Cardiac fibroblast (primary cell): ENCODE measurements at regions not wholly inside any gene's neighbourhood (a gene's known extent, or its start where the extent isn't known, plus 50 kb on each side); places are given as distances from the start of the nearest gene placed in this dataset.

Source experiments
- DNase-seq, 2 donors: peaks; one replicate each; pipeline versions ENCODE4 v3.0.0 to v3.0.0-alpha.2; 2010; ENCODE audit warnings: low read depth in 2 of 2
- H3K4me3 ChIP-seq, 2 donors: replicated peaks in 1 of 2; 1 replicate in 1 of 2; 2 replicates in 1 of 2; pipeline ENCODE4 v1.5.1; 2011; ENCODE audit warnings: low read depth in 2 of 2, low read length in 2 of 2, mild to moderate bottlenecking in 2 of 2, moderate library complexity in 1 of 2
- CTCF ChIP-seq: IDR thresholded peaks from one replicate; pipeline ENCODE4 v1.5.1; 2011; ENCODE audit warnings: low read depth, mild to moderate bottlenecking, low read length, inconsistent platforms

- H3K4me3 ChIP-seq, result no peak overlapping the region
- TF ChIP-seq CTCF, result no peak
- DNase-seq, result peak; percentile 6 to 15
Observed at GRCh38 chr2:151138507-151138906, 123.2 kb downstream of the RBM43 start.

- TF ChIP-seq CTCF, result no peak
Observed at GRCh38 chr2:151137526-151137925, 124.1 kb downstream of the RBM43 start.

GRCh38 chr2:151120011-151120410 is 141.7 kb downstream of the RBM43 start:
- DNase-seq, result no peak
- no peak for TF ChIP-seq CTCF
- no peak overlapping the region for H3K4me3 ChIP-seq

More at GRCh38 chr2:151137526-151137925, 124.1 kb downstream of the RBM43 start:
- H3K4me3 ChIP-seq, result no peak overlapping the region
- DNase-seq, result no peak

GRCh38 chr2:151119374-151119773 is 142.3 kb downstream of the RBM43 start:
- H3K4me3 ChIP-seq, result no peak overlapping the region
- DNase-seq, result no peak
- no peak for TF ChIP-seq CTCF

GRCh38 chr2:151118269-151118668 is 143.4 kb downstream of the RBM43 start:
- TF ChIP-seq CTCF, result no peak
- DNase-seq, result no peak
- H3K4me3 ChIP-seq, result no peak overlapping the region

- no peak for TF ChIP-seq CTCF
- no peak overlapping the region for H3K4me3 ChIP-seq
- DNase-seq, result peak; percentile 2 to 5
Observed at GRCh38 chr2:151114874-151115273, 146.8 kb downstream of the RBM43 start.

GRCh38 chr2:151113318-151113717 is 148.3 kb downstream of the RBM43 start:
- H3K4me3 ChIP-seq, result no peak overlapping the region
- TF ChIP-seq CTCF, result no peak
- DNase-seq, result no peak
